HCT116 (cell line): ENCODE measurements at regions not wholly inside any gene's neighbourhood (a gene's known extent, or its start where the extent isn't known, plus 50 kb on each side); places are given as distances from the start of the nearest gene placed in this dataset.
A peak's percentile ranks its signal among the peaks of the same experiment; 100 is the strongest.

Experiments
- ATAC-seq: fragments of 200-7000 bp; cut with Tn5 transposase; 2 replicates; pipeline ENCODE4 v1.9.1; 2020; ENCODE audit warnings: mild to moderate bottlenecking, moderate library complexity
- BruUV-seq: library from RNA; stranded (reverse); fragments of 400-500 nt; replicated peaks from 2 replicates; lab custom pipeline; 2021; lab: Mats Ljungman, UMichigan
- CTCF ChIA-PET: fragments of 300-600 bp; sonication (Branson Sonifier 250); formaldehyde crosslinking; loops from one replicate; lab custom pipeline; 2021; ENCODE audit warnings: antibody characterized with exemption; lab: Charles Lee
- POLR2A ChIA-PET: fragments of 300-600, 350-600 bp; sonication (Branson Sonifier 250); formaldehyde crosslinking; loops from one replicate; lab custom pipeline; 2021; ENCODE audit warnings: antibody characterized with exemption; lab: Charles Lee
- RAD21 ChIA-PET, 2 experiments: fragments of 300-600 bp; sonication (Branson Sonifier 250); formaldehyde crosslinking; loops; one replicate each; lab custom pipeline; 2023; ENCODE audit warnings: low total read pairs in 2 of 2; ENCODE audit not compliant: uncharacterized antibody in 2 of 2, unreplicated experiment in 2 of 2, low non-redundant PET in 1 of 2; lab: Charles Lee
- DNase-seq: peaks from one replicate; pipeline ENCODE4 v3.0.0-alpha.2; 2010; ENCODE audit warnings: low read depth, low spot score
- H2AFZ ChIP-seq: fragments of 200-600 bp; shearing (Covaris generic), sonication (generic); 2 replicates; pipeline ENCODE4 v1.6.1; 2017; ENCODE audit warnings: low read depth, mixed run types, mixed read lengths, antibody characterized with exemption, low read length; ENCODE audit not compliant: poor library complexity, severe bottlenecking
- H3K27ac ChIP-seq: 2 replicates; pipeline ENCODE4 v1.5.1; 2012; ENCODE audit warnings: low read depth, low read length
- H3K27me3 ChIP-seq: fragments of 200-600 bp; sonication (generic); 2 replicates; pipeline ENCODE4 v1.6.1; 2016; ENCODE audit warnings: mixed run types, low read length, mixed read lengths; ENCODE audit not compliant: insufficient read depth
- H3K36me3 ChIP-seq, 2 experiments: fragments of 200-500 bp in 1 of 2; fragments of 200-600 bp in 1 of 2; sonication (Bioruptor generic) in 1 of 2; sonication (generic) in 1 of 2; 2 replicates each; pipeline versions ENCODE4 v1.5.1 to v1.6.1; 2014 to 2016; ENCODE audit warnings: low read length in 2 of 2, inconsistent platforms in 1 of 2, mixed read lengths in 1 of 2, mixed run types in 1 of 2; ENCODE audit not compliant: insufficient read depth in 2 of 2, control insufficient read depth in 1 of 2
- H3K4me1 ChIP-seq, 2 experiments: fragments of 200-600 bp in 1 of 2; sonication (generic) in 1 of 2; 2 replicates each; pipeline versions ENCODE4 v1.5.1 to v1.6.1; 2012 to 2017; ENCODE audit warnings: low read length in 2 of 2, inconsistent platforms in 1 of 2, mild to moderate bottlenecking in 1 of 2, mixed read lengths in 1 of 2, mixed run types in 1 of 2, moderate library complexity in 1 of 2; ENCODE audit not compliant: insufficient read depth in 2 of 2, control insufficient read depth in 1 of 2
- H3K4me2 ChIP-seq: fragments of 200-600 bp; sonication (generic); 2 replicates; pipeline ENCODE4 v1.6.1; 2017; ENCODE audit warnings: mixed run types, low read length, mixed read lengths
- H3K4me3 ChIP-seq, 2 experiments: fragments of 200-600 bp in 1 of 2; sonication (generic) in 1 of 2; replicated peaks in 1 of 2; 2 replicates each; pipeline ENCODE4 v1.5.1; 2011 to 2016; ENCODE audit warnings: low read length in 2 of 2, control low read depth in 1 of 2, low read depth in 1 of 2, mild to moderate bottlenecking in 1 of 2, mixed read lengths in 1 of 2, mixed run types in 1 of 2
- H3K79me2 ChIP-seq: fragments of 200-600 bp; sonication (generic); 2 replicates; pipeline ENCODE4 v1.6.1; 2017; ENCODE audit warnings: mild to moderate bottlenecking, mixed run types, low read length, moderate library complexity, mixed read lengths; ENCODE audit not compliant: insufficient read depth
- H3K9ac ChIP-seq: fragments of 200-600 bp; sonication (generic); 2 replicates; pipeline ENCODE4 v1.6.1; 2016; ENCODE audit warnings: low read length, mixed read lengths
- H3K9me2 ChIP-seq: fragments of 200-600 bp; sonication (generic), shearing (Covaris generic); 2 replicates; pipeline ENCODE4 v1.6.1; 2017; ENCODE audit warnings: mixed run types, mild to moderate bottlenecking, moderate library complexity; ENCODE audit not compliant: insufficient read depth
- H3K9me3 ChIP-seq, 2 experiments: fragments of 200-500 bp in 1 of 2; fragments of 200-600 bp in 1 of 2; sonication (Bioruptor generic) in 1 of 2; sonication (generic) in 1 of 2; 2 replicates each; pipeline ENCODE4 v1.6.1; 2014 to 2017; ENCODE audit warnings: low read length in 2 of 2, mixed read lengths in 2 of 2, inconsistent platforms in 1 of 2, low read depth in 1 of 2, mild to moderate bottlenecking in 1 of 2, mixed run types in 1 of 2, moderate library complexity in 1 of 2; ENCODE audit not compliant: control insufficient read depth in 1 of 2, insufficient read depth in 1 of 2
- H4K20me1 ChIP-seq: fragments of 200-600 bp; sonication (generic), shearing (Covaris generic); 2 replicates; pipeline ENCODE4 v1.6.1; 2017; ENCODE audit warnings: mixed run types, mild to moderate bottlenecking, moderate library complexity; ENCODE audit not compliant: insufficient read depth
- CBX3 ChIP-seq: IDR thresholded peaks from 2 replicates; pipeline ENCODE4 v1.6.1; 2012; ENCODE audit warnings: low read depth
- FOSL1 ChIP-seq: IDR thresholded peaks from 2 replicates; pipeline ENCODE4 v1.6.1; 2012; ENCODE audit warnings: low read depth
- JUND ChIP-seq: IDR thresholded peaks from 2 replicates; pipeline ENCODE4 v1.6.1; 2012
- RAD21 ChIP-seq: IDR thresholded peaks from 2 replicates; pipeline ENCODE4 v1.6.1; 2012; ENCODE audit warnings: low read depth, mild to moderate bottlenecking
- ZFX ChIP-seq: fragments of 450-650 bp; IDR thresholded peaks from 2 replicates; pipeline ENCODE4 v1.6.1; 2017
- ZNF274 ChIP-seq: fragments of 200-500 bp; sonication (Bioruptor generic); IDR thresholded peaks from 2 replicates; pipeline ENCODE4 v1.6.1; 2014; ENCODE audit warnings: mild to moderate bottlenecking, low read depth, low read length, inconsistent platforms
- intact Hi-C: fragments of 100-400 bp; cut with micrococcal nuclease; formaldehyde crosslinking; loops from 2 replicates; pipeline ENCODE4 v1.10.0; 2022
- TF ChIP-seq, protein P1 (sequence below): IDR thresholded peaks from 2 replicates; pipeline ENCODE4 v1.6.1; 2012
- TF ChIP-seq, protein P2 (sequence below): IDR thresholded peaks from 2 replicates; pipeline ENCODE4 v1.6.1; 2012; ENCODE audit warnings: low read depth

DNA sequence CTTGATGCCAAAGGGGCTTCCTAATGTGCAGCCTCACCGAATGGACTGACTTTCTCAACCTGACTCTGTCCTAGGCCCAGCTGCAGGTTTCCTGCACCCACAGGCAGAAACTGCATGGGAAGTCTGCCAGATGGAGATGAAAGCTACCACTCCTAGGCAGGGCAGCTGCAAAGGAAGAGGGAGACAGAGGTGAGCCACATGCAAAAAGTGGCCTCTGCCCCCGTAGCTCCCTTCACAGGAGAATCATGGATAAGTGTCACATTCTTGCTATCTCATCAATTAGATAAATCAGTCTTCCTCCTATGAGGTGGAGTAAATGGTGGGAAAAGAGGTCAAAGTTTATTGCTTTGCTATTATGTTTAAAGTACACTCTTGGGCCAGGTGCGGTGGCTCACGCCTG is 191.3 kb downstream of the ALDH8A1 start:
- BruUV-seq = no TSS peak

DNA sequence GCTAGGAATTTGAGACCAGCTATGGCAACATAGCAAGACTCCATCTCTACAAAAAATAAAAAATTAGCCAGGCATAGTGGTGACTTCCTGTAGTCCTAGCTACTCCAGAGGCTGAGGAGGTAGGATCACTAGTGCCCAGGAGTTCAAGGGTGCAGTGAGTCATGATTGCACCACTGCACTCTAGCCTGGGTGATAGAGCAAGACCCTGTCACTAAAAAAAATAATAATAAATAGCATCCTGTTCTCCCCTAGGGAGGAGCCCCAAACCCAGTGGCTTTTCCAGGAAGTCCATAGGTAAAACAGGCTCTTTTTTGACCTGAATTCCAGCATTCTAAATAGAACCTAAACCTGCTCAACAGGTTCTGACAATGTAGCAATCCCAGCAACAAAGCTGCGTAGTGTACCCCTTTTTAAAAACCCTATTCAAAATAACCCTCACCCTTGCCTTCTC is 192.0 kb downstream of the ALDH8A1 start:
- Histone ChIP-seq H3K4me3 (no peak overlapping the region), H3K79me2 (no peaks in the 10 kb centered on the region), H3K9me3 (no peaks in the 10 kb centered on the region), H2AFZ (no peak overlapping the region), H3K9me2 (no peaks in the 10 kb centered on the region), H3K27me3 (no peaks in the 10 kb centered on the region), H3K4me1 (peaks cover 6 to 11% of the 10 kb centered on the region in 2 experiments; a peak in 2 of 4 replicates), H3K36me3 (no peaks in the 10 kb centered on the region), H4K20me1 (no peaks in the 10 kb centered on the region), H3K4me2 (no peak overlapping the region), H3K9ac (no peak overlapping the region), H3K27ac (no peak overlapping the region)
- no peak for TF ChIP-seq CBX3
- no peak for TF ChIP-seq JUND
- no peak for TF ChIP-seq ZNF274
- TF ChIP-seq RAD21 = no peak
- TF ChIP-seq, protein P1, sequence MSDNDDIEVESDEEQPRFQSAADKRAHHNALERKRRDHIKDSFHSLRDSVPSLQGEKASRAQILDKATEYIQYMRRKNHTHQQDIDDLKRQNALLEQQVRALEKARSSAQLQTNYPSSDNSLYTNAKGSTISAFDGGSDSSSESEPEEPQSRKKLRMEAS = no peak
- TF ChIP-seq FOSL1 = 0 out of 2 replicates have a peak, but pooled peaks have one; percentile 10
- TF ChIP-seq ZFX = no peak
- intact Hi-C loops = no loop called here
- BruUV-seq = no TSS peak
- ChIA-PET RAD21 (no interaction called here), CTCF (no interaction called here), POLR2A (no interaction called here)
- no peak; the same call in 1 of the 2 replicates for ATAC-seq
- DNase-seq = no peak

More for the DNA sequence above, 191.3 kb downstream of the ALDH8A1 start:
- no peak for DNase-seq
- ChIA-PET POLR2A (no interaction called here), RAD21 (no interaction called here), CTCF (no interaction called here)
- Histone ChIP-seq H3K79me2 (no peaks in the 10 kb centered on the region), H3K4me3 (no peak overlapping the region), H3K27me3 (no peaks in the 10 kb centered on the region), H3K9ac (no peak overlapping the region), H3K36me3 (no peaks in the 10 kb centered on the region), H3K27ac (no peak overlapping the region), H2AFZ (no peak overlapping the region), H4K20me1 (no peaks in the 10 kb centered on the region), H3K4me2 (no peak overlapping the region), H3K4me1 (peaks cover 6 to 11% of the 10 kb centered on the region in 2 experiments; a peak in 2 of 4 replicates), H3K9me3 (no peaks in the 10 kb centered on the region), H3K9me2 (no peaks in the 10 kb centered on the region)
- intact Hi-C loops = no loop called here
- TF ChIP-seq, protein P2, sequence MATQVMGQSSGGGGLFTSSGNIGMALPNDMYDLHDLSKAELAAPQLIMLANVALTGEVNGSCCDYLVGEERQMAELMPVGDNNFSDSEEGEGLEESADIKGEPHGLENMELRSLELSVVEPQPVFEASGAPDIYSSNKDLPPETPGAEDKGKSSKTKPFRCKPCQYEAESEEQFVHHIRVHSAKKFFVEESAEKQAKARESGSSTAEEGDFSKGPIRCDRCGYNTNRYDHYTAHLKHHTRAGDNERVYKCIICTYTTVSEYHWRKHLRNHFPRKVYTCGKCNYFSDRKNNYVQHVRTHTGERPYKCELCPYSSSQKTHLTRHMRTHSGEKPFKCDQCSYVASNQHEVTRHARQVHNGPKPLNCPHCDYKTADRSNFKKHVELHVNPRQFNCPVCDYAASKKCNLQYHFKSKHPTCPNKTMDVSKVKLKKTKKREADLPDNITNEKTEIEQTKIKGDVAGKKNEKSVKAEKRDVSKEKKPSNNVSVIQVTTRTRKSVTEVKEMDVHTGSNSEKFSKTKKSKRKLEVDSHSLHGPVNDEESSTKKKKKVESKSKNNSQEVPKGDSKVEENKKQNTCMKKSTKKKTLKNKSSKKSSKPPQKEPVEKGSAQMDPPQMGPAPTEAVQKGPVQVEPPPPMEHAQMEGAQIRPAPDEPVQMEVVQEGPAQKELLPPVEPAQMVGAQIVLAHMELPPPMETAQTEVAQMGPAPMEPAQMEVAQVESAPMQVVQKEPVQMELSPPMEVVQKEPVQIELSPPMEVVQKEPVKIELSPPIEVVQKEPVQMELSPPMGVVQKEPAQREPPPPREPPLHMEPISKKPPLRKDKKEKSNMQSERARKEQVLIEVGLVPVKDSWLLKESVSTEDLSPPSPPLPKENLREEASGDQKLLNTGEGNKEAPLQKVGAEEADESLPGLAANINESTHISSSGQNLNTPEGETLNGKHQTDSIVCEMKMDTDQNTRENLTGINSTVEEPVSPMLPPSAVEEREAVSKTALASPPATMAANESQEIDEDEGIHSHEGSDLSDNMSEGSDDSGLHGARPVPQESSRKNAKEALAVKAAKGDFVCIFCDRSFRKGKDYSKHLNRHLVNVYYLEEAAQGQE = no peak
- TF ChIP-seq, protein P1 = no peak
- no peak for ATAC-seq
